HG03064 (cell line): ENCODE measurements at regions not wholly inside any gene's neighbourhood (a gene's known extent, or its start where the extent isn't known, plus 50 kb on each side); places are given as distances from the start of the nearest gene placed in this dataset.

Experiments
- ATAC-seq: cut with Tn5 transposase; IDR thresholded peaks from one replicate; pipeline ENCODE4 v1.9.1; 2021; ENCODE audit warnings: low read depth; ENCODE audit not compliant: unreplicated experiment

GRCh38 chr2:79359419-79359818 is 153.4 kb upstream of the CTNNA2 start:
- ATAC-seq = no peak

GRCh38 chr2:79355569-79355968 is 157.3 kb upstream of the CTNNA2 start:
- no peak for ATAC-seq

- no peak for ATAC-seq
Measured at GRCh38 chr2:79327460-79327859, 167.9 kb upstream of the REG3A start.

DNA sequence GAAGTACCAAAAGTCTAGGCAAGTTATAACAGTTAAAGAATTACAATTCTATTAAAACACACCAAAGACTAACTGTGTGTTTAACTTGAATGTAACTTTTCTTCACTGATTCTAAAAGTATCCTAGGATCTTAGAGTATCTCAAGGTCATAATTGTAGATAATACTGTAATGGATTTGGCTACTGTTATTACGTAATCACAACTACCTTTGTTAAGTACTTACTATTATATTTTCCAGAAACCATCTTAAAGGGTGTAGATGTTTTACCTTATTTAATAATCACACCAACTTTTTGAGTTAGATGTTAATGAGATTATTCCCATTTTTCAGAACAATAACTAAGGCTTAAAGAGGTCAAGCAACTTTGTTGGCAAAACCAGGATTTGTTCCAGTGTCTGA is 161.3 kb upstream of the REG3A start:
- no peak for ATAC-seq

DNA sequence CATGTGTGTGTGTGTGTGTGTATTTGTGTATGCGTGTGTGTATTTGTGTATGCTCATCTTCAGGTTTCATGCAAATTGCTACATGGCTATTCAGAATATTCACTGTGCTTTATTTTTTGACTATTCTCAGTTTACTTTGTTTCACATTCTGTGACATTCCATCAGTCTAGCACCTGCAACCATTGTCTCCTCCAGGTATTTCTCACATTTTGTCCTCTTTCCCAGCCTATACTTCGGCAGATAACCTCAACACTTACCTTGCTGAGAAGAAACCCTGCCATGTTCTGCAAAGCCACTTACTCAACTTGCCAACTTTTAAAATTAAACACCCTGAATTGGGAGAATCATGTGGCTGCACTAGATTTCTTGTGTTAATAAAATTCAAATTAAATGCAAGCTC is 135.4 kb upstream of the REG3A start:
- ATAC-seq = no peak

DNA sequence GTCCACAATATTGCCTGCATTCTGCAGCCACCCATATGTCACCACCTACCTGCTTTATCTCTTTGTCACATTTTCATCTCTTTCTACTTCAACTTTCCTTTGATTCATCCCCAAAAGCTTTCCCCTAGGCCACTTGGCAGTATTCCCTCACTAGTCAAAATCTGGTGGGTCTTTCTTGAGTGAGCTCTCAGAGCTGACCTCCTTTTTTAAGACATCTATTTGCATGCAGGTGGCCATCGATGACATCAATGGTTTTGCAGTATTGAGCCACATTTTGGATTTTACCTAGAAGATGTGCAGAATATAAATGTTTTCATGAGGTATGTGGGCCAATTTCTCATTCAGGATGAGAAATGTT is 133.4 kb upstream of the REG3A start:
- no peak for ATAC-seq

DNA sequence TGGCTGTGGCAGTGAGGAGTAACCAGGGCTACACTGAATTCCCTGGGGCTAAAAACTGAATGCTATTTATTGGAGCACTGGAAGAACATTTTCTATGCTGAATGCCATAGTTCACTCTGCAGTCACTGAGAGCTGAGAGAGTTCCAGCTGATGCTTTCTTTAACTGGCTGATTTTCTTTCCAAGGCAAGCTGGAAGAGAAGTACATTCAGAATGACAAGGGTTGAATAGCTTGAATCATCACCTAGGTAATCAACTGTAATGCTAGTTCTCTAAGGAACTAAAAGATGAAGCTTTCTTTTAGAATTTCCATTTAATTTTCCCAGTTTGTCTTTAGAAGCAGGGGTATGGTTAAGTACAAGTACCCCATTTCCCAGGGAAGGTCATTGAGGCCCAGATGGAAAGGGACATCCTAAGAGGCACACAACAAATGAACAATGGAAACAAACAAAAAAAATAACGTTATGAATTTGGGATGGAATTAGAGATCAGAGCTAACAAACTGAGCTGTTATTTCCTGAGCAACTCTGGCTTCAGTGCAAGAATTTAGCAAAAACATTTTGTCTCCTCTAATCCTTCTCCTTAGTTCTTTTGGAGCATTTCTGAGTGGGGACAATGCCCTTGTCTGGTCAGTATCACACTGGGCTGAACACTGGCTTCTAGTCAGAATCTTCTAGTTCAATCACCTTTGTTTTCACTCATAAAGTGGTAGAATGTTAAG is 132.8 kb upstream of the REG3A start:
- no peak for ATAC-seq

GRCh38 chr2:79275863-79276262 is 116.3 kb upstream of the REG3A start:
- ATAC-seq = no peak

DNA sequence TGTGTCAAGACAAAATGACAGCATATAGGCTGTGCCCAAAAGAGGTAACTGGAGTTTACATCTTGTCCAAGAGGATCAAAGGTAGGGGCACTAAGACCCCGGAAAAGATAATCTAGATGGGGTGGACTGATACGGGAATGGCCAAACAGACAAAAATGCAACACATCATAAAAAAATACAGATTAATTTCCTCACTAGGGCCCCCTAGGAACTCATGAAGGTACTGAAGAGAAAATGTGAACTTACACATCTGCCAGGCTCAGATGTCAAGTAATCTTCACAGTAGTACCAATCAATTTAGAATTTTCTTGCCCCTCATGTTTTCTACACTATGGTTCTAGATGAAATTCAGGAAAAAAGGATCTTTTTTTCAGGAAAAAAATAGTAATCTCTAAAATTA is 115.6 kb upstream of the REG3A start:
- ATAC-seq = no peak

- no peak for ATAC-seq
Measured at GRCh38 chr2:79272616-79273015, 113.1 kb upstream of the REG3A start.

DNA sequence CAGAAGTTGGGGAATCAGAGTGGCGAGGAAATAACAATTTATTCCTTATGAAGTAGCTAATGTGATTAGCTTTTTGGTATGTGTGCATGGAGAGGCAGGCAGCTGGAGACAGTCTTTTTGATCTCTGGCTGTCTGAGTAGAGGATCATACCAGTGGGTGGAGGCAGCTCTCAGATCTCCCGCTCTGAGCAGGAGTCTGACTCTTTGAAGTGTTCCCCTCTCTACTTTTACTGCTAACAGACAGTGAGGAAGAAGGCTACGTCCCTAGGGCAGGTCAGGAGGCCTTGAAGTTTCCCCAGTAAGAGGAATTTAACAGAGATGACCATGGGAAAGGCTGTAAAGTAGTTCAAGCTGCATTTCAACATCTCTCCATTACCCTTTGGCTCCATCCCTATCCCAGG is 111.9 kb upstream of the REG3A start:
- ATAC-seq = no peak

- ATAC-seq = no peak
Measured at GRCh38 chr2:79260848-79261247, 101.3 kb upstream of the REG3A start.

GRCh38 chr2:79259959-79260358 is 100.4 kb upstream of the REG3A start:
- ATAC-seq = no peak

GRCh38 chr2:79259296-79259695 is 99.7 kb upstream of the REG3A start:
- no peak for ATAC-seq

GRCh38 chr2:79253243-79253774 is 93.8 kb upstream of the REG3A start:
- no peak for ATAC-seq

DNA sequence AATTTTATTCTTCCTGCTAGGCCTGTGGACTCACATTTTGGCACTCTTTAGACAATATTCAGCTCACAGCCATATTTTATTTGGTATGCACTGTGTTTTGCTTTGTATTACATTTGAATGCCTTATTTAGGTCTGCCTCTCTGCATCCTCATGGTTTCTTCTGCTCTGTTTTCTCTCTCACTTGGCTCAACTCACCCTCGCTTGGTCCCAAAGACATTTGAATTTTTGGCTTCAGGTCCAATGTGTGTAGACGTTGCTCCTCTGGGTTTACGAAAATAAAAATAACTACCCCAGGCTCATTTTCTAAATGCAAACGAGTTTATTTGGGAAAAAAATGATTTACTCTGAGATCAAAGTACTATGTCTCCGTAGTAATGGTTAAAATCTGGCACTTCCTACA is 91.1 kb upstream of the REG3A start:
- no peak for ATAC-seq

DNA sequence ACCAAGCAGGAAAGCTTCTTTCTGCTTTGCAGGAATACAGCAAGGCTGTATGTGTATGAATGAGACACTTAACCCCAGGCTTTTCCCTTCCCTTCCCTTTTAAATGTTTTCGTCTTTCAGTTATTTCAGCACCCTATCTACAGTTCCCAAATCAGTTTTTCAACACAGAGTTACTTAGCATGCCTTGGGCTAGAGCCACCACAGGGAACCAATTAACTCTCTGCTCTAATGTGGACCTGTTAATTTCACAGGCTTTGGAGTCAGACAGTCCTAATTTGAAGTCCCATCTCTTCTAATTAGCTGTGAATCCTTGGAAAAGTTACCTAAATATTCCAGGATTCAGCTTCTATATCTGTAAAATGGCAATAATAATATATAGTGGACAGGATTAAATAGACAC is 89.2 kb upstream of the REG3A start:
- ATAC-seq = no peak

DNA sequence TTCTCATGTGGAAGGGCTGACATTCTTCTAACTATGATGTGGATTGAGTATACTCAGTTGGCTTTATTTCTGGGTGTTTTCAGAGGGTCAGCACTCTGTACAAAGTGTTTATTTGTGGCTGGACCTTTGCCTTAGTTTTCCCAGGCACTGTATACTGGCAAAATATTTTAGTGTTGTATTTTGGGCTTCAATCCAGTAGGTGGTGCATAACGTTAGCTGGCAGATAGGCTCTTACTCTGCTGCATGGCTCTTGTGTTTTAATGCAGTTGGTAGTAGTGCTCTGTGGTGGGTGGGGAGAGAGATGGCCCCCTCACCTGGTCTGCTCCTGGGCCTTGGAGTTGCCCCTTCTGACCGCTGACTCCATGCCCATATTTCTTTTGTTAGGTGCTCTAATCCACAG is 75.6 kb upstream of the REG3A start:
- ATAC-seq = no peak

DNA sequence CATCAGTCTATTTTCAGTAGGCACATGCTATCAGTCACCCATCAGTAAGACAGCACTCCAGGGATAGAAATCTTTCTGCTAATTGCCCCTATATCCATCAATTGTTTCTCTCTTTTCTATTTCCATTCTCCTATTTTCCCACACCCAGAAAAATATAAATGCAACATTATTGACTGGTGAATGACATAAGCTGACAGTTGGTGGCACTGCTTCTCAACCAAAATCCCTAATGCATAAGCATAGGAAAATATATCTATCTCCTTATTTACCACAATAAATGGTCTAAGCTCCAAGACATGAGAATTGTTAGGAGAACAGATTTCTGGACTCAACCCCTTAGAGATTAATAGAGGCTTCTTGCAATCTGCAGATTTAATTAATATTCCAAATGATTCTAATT is 64.0 kb upstream of the REG3A start:
- no peak for ATAC-seq

DNA sequence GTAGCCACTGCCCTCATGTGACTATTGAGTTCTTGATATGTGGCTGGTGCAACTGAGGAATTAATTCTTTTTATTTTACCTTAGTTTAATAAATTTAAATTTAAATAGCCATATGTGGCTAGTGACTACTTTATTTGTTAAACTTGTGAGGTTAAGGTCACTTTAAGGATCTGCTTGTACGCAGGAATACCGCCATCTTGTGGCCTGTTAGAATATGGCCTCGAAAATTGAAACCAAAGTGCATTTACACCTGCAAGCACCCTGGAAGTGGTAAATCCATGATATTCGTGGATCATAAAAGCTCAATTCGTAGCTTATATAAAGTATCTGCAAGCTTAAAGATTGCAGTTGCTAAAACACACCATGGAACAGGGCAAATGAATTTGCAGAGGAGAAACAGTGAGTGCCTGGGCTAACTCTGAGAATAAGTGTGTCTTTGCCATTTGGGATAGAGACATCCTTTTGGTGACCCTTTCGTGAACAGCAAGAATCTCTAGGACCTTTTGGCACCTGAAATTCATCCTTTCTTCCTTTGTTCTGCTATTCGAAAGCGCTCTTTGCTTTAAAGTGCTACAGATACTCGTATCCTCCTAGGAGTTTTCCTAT is 59.9 kb upstream of the REG3A start:
- ATAC-seq = peak; percentile 61

GRCh38 chr2:79210274-79210917 is 50.8 kb upstream of the REG3A start:
- ATAC-seq = no peak
